ENCODE measurements at regions not wholly inside any gene's neighbourhood (a gene's known extent, or its start where the extent isn't known, plus 50 kb on each side); places are given as distances from the start of the nearest gene placed in this dataset.

- no peaks in the 10 kb centered on the region for H3K79me2 ChIP-seq (ENCODE audit: insufficient read depth)
- no peaks in the 10 kb centered on the region for H3F3A ChIP-seq (replicated peaks; ENCODE audit: insufficient read depth)
- H4K20me1 ChIP-seq (ENCODE audit: insufficient read depth) = no peaks in the 10 kb centered on the region
- no peaks in the 10 kb centered on the region for H3K9me2 ChIP-seq
- H3K36me3 ChIP-seq (replicated peaks in 1 of 2; ENCODE audit: control insufficient read depth in 1 of 2, insufficient read depth in 2 of 2, low read length in 1 of 2) = no peaks in the 10 kb centered on the region
- no peaks in the 10 kb centered on the region for H3K9me3 ChIP-seq
- ChIA-PET POLR2A (no interaction called here), CTCF (interaction anchor here (1.1 kb wide), 1 partner anchor 755 kb away, joined by 3 read pairs; no protein-coding TSS in a partner anchor)
- no peak overlapping the region for H2AFZ ChIP-seq (ENCODE audit: low read depth)
- peaks cover 0 to 7% of the 10 kb centered on the region in 2 experiments; a peak in 1 of 4 replicates for H3K4me1 ChIP-seq (ENCODE audit: control insufficient read depth in 1 of 2, insufficient read depth in 2 of 2, low read depth in 1 of 2, low read length in 1 of 2)
- TF ChIP-seq FOXM1 (IDR thresholded peaks at IDR 0.05; ENCODE audit: low read depth) = no peak
- TF ChIP-seq NRF1 (IDR thresholded peaks at IDR 0.05; ENCODE audit: low read depth, low read length) = no peak
- no peak for TF ChIP-seq RCOR1 (IDR thresholded peaks at IDR 0.05; ENCODE audit: low read length)
- no peak for TF ChIP-seq ELF1 (IDR thresholded peaks at IDR 0.05)
- no peak overlapping the region for H3K4me2 ChIP-seq
- no peak overlapping the region for H3K27ac ChIP-seq (ENCODE audit: low read depth in 2 of 2, low read length in 1 of 2)
- no peak overlapping the region for H3K9ac ChIP-seq
- no peaks in the 10 kb centered on the region; the same call in 1 of the 2 replicates for H3K27me3 ChIP-seq (ENCODE audit: insufficient read depth)
- 81% methylated on average over 3 of the region's 3 CpGs for WGBS (ENCODE audit: low lambda C conversion rate)
- H3K4me3 ChIP-seq (ENCODE audit: low read depth in 2 of 2, low read length in 1 of 2) = no peak overlapping the region
- no peak for DNase-seq
Observed at GRCh38 chr13:74464670-74465069, 330.5 kb upstream of the KLF12 start.

GRCh38 chr13:74461011-74461410 lies 326.8 kb upstream of the KLF12 start:
- CTCF ChIA-PET = no interaction called here
- Histone ChIP-seq H3F3A (replicated peaks; ENCODE audit: insufficient read depth) (no peaks in the 10 kb centered on the region), H3K4me2 (no peak overlapping the region), H3K9me3 (no peaks in the 10 kb centered on the region), H3K4me3 (ENCODE audit: low read depth in 2 of 2, low read length in 1 of 2) (no peak overlapping the region), H3K4me1 (ENCODE audit: control insufficient read depth in 1 of 2, insufficient read depth in 2 of 2, low read depth in 1 of 2, low read length in 1 of 2) (peaks cover 0 to 7% of the 10 kb centered on the region in 2 experiments; a peak in 1 of 4 replicates), H2AFZ (ENCODE audit: low read depth) (no peak overlapping the region), H4K20me1 (ENCODE audit: insufficient read depth) (no peaks in the 10 kb centered on the region), H3K9ac (no peak overlapping the region), H3K79me2 (ENCODE audit: insufficient read depth) (no peaks in the 10 kb centered on the region), H3K9me2 (no peaks in the 10 kb centered on the region), H3K27me3 (ENCODE audit: insufficient read depth) (no peaks in the 10 kb centered on the region; the same call in 1 of the 2 replicates), H3K27ac (ENCODE audit: low read depth in 2 of 2, low read length in 1 of 2) (no peak overlapping the region), H3K36me3 (replicated peaks in 1 of 2; ENCODE audit: control insufficient read depth in 1 of 2, insufficient read depth in 2 of 2, low read length in 1 of 2) (no peaks in the 10 kb centered on the region)
- no peak for TF ChIP-seq SIN3A (IDR thresholded peaks at IDR 0.05; ENCODE audit: borderline replicate concordance, low read depth, low read length)
- TF ChIP-seq NRF1 (IDR thresholded peaks at IDR 0.05; ENCODE audit: low read depth, low read length) = no peak
- TF ChIP-seq ZBTB33 (IDR thresholded peaks at IDR 0.05; ENCODE audit: borderline replicate concordance, low read depth) = no peak
- TF ChIP-seq FOXM1 (IDR thresholded peaks at IDR 0.05; ENCODE audit: low read depth) = no peak
- no peak for TF ChIP-seq CTCF (IDR thresholded peaks at IDR 0.05)
- no peak for TF ChIP-seq ELF1 (IDR thresholded peaks at IDR 0.05)
- no peak for TF ChIP-seq TCF12 (IDR thresholded peaks at IDR 0.05)
- TF ChIP-seq RFX5 (IDR thresholded peaks at IDR 0.05; ENCODE audit: low read length) = no peak
- TF ChIP-seq RAD21 (IDR thresholded peaks at IDR 0.05; ENCODE audit: low read length) = no peak
- no peak for TF ChIP-seq RCOR1 (IDR thresholded peaks at IDR 0.05; ENCODE audit: low read length)
- TF ChIP-seq MAX (IDR thresholded peaks at IDR 0.05; ENCODE audit: low read depth) = no peak
- TF ChIP-seq PBX3 (IDR thresholded peaks at IDR 0.05) = no peak
- TF ChIP-seq TAF1 (IDR thresholded peaks at IDR 0.05; ENCODE audit: borderline replicate concordance, low read depth, low read length) = no peak
- no peak for TF ChIP-seq EZH2phosphoT487 (IDR thresholded peaks at IDR 0.05; ENCODE audit: borderline replicate concordance, low read depth)
- TF ChIP-seq IRF3 (IDR thresholded peaks at IDR 0.05; ENCODE audit: low read depth, low read length) = no peak
- TF ChIP-seq JUND (IDR thresholded peaks at IDR 0.05) = no peak
- POLR2A ChIA-PET = no interaction called here
- WGBS (ENCODE audit: low lambda C conversion rate) = 64% methylated on average over 2 of the region's 2 CpGs
- DNase-seq = no peak
